Skeletal muscle tissue (tissue), 3 donors: ENCODE measurements at regions not wholly inside any gene's neighbourhood (a gene's known extent, or its start where the extent isn't known, plus 50 kb on each side); places are given as distances from the start of the nearest gene placed in this dataset.
"Not testable (repeated sequence)": the region's sequence is repeated elsewhere in the genome, so short reads cannot be mapped to it uniquely, and the experiment has no call there.

Experiments used
- H3K27ac ChIP-seq: one replicate; pipeline ENCODE4 v1.7.0; 2013; ENCODE audit warnings: mild to moderate bottlenecking, low read depth, low read length, inconsistent platforms
- H3K27me3 ChIP-seq, 3 donors: one replicate each; pipeline ENCODE4 v1.7.0; 2013; ENCODE audit warnings: low read length in 3 of 3; ENCODE audit not compliant: control insufficient read depth in 3 of 3, insufficient read depth in 3 of 3
- H3K36me3 ChIP-seq, 3 donors: one replicate each; pipeline ENCODE4 v1.7.0; 2013; ENCODE audit warnings: low read length in 3 of 3; ENCODE audit not compliant: control insufficient read depth in 3 of 3, insufficient read depth in 3 of 3
- H3K4me1 ChIP-seq, 3 donors: one replicate each; pipeline ENCODE4 v1.7.0; 2013; ENCODE audit warnings: low read length in 3 of 3, mild to moderate bottlenecking in 3 of 3; ENCODE audit not compliant: control insufficient read depth in 3 of 3, insufficient read depth in 3 of 3
- H3K4me3 ChIP-seq, 3 donors: one replicate each; pipeline ENCODE4 v1.7.0; 2013; ENCODE audit warnings: low read length in 3 of 3
- H3K9ac ChIP-seq, 3 donors: one replicate each; pipeline ENCODE4 v1.7.0; 2013; ENCODE audit warnings: low read length in 3 of 3, mild to moderate bottlenecking in 3 of 3, moderate library complexity in 2 of 3, low read depth in 1 of 3
- H3K9me3 ChIP-seq, 3 donors: one replicate each; pipeline ENCODE4 v1.7.0; 2013; ENCODE audit warnings: low read length in 3 of 3; ENCODE audit not compliant: control insufficient read depth in 3 of 3
- donor health status: Osteomylitis.

DNA sequence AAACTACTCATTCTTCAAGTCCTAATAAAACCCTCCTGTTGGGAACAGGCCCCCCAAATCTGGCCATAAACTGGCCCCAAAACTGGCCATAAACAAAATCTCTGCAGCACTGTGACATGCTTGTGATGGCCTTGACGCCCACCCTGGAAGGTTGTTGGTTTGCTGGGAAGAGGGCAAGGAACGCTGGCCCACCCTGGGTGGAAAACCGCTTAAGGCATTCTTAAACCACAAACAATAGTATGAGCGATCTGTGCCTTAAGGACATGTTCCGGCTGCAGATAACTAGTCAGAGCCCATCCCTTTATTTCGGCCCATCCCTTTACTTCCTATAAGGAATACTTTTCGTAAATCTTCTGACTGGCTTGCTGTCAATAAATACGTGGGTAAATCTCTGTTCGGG is 404.4 kb downstream of the METTL4 start:
- H3K4me3 ChIP-seq = not testable (repeated sequence)

DNA sequence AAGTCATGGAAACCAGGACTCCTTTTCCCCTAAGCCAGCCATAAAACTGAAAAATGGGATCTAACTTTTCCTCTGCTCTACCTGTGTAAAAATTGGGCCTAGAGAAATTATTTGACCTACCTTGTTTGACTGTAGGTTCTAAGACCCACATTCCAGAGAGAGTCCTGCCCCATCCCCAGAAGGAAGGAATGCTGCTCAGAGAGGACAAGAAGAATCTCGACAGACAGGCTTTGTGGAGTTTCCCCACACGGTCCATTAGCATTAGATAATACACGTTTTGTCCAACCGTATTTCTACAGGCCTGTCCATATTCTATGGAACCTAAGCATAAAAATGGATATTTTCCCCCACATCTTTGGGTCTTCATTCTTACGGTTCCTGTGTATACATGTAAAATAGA is 403.3 kb downstream of the METTL4 start:
- Histone ChIP-seq H3K4me3 (no peak overlapping the region), H3K36me3 (no peaks in the 10 kb centered on the region), H3K9ac (no peak overlapping the region)

More for the DNA sequence above, 404.4 kb downstream of the METTL4 start:
- H3K27ac ChIP-seq, H3K4me1 ChIP-seq, H3K27me3 ChIP-seq, H3K9ac ChIP-seq, H3K36me3 ChIP-seq, H3K9me3 ChIP-seq: not testable (repeated sequence)

DNA sequence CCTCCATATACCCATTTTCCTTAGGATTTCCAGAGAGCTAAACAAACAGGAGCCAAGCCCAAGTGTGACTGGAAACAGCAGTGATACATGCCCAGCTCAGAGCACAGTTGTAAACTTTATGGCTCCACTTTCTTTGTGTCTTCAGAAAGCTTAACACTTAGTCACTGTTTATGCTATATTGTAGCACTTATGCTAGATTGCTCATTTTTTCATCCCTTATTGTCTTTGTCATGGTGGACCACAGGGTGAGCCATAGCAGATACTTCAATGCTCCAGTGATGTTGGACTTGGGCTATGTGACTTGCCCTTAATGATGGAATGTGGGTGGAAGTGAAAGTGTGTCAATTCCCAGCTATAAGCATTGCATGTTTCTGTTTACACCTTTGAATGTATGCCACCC is 401.6 kb downstream of the METTL4 start:
- Histone ChIP-seq H3K27me3 (no peaks in the 10 kb centered on the region), H3K4me3 (no peak overlapping the region), H3K27ac (no peak overlapping the region), H3K9me3 (no peaks in the 10 kb centered on the region), H3K9ac (no peak overlapping the region), H3K36me3 (no peaks in the 10 kb centered on the region), H3K4me1 (no peaks in the 10 kb centered on the region)

More for the DNA sequence above, 403.3 kb downstream of the METTL4 start:
- Histone ChIP-seq H3K4me1 (no peaks in the 10 kb centered on the region), H3K9me3 (no peaks in the 10 kb centered on the region), H3K27ac (no peak overlapping the region), H3K27me3 (no peaks in the 10 kb centered on the region)

DNA sequence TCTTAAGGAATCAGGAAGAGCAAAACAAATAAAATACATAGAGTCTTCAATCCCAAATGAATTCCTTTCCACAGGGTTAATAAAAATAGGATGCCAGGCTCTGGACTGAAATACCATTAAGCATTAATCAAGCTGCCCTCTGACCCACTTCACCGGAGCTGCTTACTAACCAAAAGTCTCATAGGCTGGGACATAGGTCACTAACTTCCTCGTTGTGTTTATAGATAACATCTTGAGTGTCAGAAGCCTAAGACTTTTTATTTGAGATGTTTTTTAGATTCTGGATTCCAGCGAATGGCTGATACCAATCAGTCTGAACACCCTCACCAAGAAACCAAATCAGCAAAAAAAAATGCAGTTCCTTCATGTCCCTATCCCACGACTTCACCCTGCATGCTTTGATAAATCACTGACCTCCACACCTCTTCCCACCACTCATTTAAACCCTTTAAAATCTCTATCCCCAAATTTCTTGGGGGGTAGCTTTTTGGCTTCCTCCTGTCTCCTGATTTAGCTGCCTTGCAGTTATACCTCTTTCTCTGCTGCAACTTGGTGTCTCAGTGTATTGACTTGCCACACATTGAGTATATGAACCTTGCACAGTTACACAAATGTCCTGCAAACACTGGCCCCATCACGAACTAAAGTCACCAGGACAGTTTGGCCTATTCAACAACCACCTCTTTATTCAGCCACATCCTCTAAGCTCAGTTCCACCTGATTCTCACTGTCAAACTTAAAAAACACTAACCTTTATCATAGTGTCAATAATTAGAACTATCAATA is 399.3 kb downstream of the METTL4 start:
- no peaks in the 10 kb centered on the region for H3K4me1 ChIP-seq
- H3K27me3 ChIP-seq = no peaks in the 10 kb centered on the region
- H3K4me3 ChIP-seq = no peak overlapping the region
- H3K36me3 ChIP-seq = no peaks in the 10 kb centered on the region
- no peak overlapping the region for H3K27ac ChIP-seq
- no peaks in the 10 kb centered on the region for H3K9me3 ChIP-seq
- H3K9ac ChIP-seq = no peak overlapping the region

DNA sequence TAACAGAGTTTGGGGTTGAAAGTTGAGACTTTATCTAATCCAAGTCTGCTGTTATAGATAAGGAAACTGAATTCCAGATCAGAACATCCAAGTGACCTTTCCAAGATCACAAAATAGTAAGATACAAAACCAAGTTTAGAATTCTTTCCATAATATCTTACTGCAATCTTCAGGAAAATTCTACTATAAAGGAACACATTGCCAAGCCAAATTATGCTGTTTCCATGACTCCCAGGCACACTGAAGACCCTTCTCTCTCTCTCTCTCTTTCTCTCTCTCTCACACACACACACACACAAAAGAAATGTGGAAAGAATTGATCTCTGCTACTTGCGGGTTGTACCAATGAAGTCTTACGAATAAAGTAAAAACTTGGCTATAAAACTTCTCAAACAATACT is 398.4 kb downstream of the METTL4 start:
- Histone ChIP-seq H3K9me3 (no peaks in the 10 kb centered on the region), H3K36me3 (no peaks in the 10 kb centered on the region), H3K27me3 (no peaks in the 10 kb centered on the region), H3K4me3 (no peak overlapping the region), H3K9ac (no peak overlapping the region), H3K4me1 (no peaks in the 10 kb centered on the region), H3K27ac (no peak overlapping the region)

DNA sequence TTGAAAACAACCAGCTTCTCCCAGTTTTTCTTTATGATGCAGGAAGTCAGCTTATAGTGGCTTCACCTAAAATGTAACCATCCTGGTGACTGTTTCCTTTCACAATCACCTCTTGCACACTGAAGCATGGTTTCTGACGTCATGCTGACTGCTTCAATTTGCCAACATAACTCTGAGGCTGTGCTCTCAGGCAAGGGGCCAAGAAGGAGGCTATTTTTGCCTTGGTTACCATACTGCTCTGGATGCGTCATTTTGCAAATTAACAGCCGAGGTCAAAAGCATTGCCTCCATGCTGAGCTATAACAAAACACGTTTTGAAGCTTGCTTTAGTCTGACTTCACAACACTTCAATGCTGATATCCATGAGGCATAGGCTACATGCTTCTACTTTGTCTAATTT is 397.8 kb downstream of the METTL4 start:
- no peak overlapping the region for H3K4me3 ChIP-seq
- no peak overlapping the region for H3K9ac ChIP-seq
- no peaks in the 10 kb centered on the region for H3K9me3 ChIP-seq
- no peaks in the 10 kb centered on the region for H3K36me3 ChIP-seq
- no peaks in the 10 kb centered on the region for H3K4me1 ChIP-seq
- no peak overlapping the region for H3K27ac ChIP-seq
- H3K27me3 ChIP-seq = no peaks in the 10 kb centered on the region

DNA sequence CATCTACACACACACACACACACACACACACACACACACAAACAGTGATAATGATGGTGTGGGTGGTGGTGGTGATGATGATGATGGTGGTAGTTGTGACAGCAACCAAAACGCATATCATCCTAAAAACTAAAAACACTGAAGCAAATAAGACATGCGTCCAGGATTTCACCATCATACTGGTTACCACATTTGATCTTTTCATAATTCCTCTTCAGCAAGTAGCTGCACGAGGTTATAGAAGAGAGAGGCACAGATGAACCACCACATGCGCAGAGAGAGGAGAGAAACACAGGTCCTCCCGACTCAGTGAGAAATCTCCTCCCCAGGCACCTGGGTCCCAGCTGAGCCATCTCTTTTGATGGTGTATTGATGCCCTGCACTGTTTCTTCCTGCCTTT is 393.3 kb downstream of the METTL4 start:
- no peaks in the 10 kb centered on the region for H3K27me3 ChIP-seq
- no peak overlapping the region for H3K9ac ChIP-seq
- no peak overlapping the region for H3K27ac ChIP-seq
- H3K4me3 ChIP-seq = no peak overlapping the region
- no peaks in the 10 kb centered on the region for H3K9me3 ChIP-seq
- no peaks in the 10 kb centered on the region for H3K4me1 ChIP-seq
- no peaks in the 10 kb centered on the region for H3K36me3 ChIP-seq

DNA sequence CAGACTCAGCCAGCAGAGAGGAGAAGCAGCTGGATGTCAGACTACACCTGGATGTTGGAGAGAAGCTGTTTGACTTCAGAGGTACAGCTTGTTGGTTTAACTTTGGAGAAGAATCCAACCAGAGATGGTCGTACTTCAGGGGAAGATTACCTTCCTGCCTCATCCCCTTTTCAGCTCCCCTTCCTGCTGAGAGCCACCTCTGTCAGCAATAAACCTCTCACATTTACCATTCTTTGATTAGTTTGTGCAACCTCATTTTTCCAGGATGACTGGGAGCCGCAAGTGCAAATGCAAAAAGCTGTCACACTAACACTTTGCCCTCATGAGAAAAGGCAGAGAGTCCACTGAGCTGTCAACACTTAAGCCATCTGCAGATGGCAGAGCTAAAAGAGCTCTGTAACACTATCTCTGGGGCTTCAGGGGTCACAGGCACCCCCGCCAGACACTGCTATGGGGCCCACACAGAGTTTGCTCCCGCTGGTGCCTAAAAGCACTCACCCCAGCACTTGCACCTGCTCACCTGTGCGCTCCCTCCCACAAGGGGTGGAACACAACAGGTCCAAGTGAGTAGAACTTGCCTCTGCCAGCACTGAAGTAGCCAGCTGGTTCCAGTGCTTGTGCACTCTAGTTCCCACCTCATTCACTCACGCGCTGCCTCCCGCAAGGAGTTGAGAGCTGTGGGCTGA is 391.7 kb downstream of the METTL4 start:
- no peak overlapping the region for H3K9ac ChIP-seq
- no peak overlapping the region for H3K4me3 ChIP-seq
- no peaks in the 10 kb centered on the region for H3K4me1 ChIP-seq
- H3K27ac ChIP-seq = no peak overlapping the region
- H3K27me3 ChIP-seq = no peaks in the 10 kb centered on the region
- H3K9me3 ChIP-seq = no peaks in the 10 kb centered on the region
- H3K36me3 ChIP-seq = no peaks in the 10 kb centered on the region

DNA sequence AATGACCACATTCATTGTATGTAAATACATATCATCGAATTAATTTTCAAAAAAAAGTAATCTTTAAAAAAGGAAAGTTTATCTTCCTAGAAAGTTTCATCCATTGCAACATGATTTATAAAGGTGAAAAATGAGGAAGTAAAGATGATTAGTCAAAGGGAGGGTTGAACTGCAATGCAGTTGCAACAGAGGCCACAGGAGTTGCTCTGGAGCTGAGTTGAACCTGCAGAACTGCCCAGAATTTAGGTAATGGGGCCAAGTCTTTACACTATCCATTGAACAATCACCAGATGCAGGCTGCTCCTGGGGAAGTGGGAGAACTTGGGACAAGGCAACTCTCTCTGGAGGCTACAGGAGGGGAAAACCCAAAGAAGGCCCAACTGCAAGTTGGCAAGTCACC is 390.7 kb downstream of the METTL4 start:
- Histone ChIP-seq H3K4me3 (no peak overlapping the region), H3K27me3 (no peaks in the 10 kb centered on the region), H3K9ac (no peak overlapping the region), H3K36me3 (no peaks in the 10 kb centered on the region), H3K4me1 (no peaks in the 10 kb centered on the region), H3K27ac (no peak overlapping the region), H3K9me3 (no peaks in the 10 kb centered on the region)

DNA sequence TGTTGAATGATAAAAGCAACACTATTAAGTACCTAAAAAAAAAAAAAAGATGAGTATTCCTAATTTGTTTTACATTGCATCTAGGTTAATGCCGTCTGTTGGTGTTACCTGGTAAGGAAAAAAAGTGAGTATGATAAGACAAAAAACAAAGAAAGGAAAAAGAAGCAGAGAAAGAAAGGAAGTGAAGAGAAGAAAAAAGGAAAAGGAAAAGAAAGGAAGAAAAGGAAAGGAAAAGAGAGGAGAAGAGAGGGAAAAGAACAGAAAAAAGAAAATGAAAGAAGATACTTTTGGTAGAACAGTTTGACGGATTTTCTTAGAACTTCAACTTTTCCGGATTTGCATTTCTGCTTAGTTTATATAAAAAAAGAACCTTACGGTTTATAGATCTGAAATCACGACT is 387.9 kb downstream of the METTL4 start:
- H3K9me3 ChIP-seq = no peaks in the 10 kb centered on the region

More for the DNA sequence above, 387.9 kb downstream of the METTL4 start:
- no peak overlapping the region for H3K9ac ChIP-seq
- H3K4me3 ChIP-seq = no peak overlapping the region
- H3K4me1 ChIP-seq = no peaks in the 10 kb centered on the region
- no peaks in the 10 kb centered on the region for H3K36me3 ChIP-seq
- H3K27ac ChIP-seq = no peak overlapping the region
- H3K27me3 ChIP-seq = no peaks in the 10 kb centered on the region
